GM12891 (cell line): ENCODE measurements at regions not wholly inside any gene's neighbourhood (a gene's known extent, or its start where the extent isn't known, plus 50 kb on each side); places are given as distances from the start of the nearest gene placed in this dataset.

Experiments
- DNase-seq: peaks from one replicate; pipeline ENCODE4 v3.0.0; 2011; ENCODE audit warnings: low spot score; ENCODE audit not compliant: insufficient read length
- FAIRE-seq: peaks from 2 replicates; lab custom pipeline; 2011; peaks lifted over from hg19 to GRCh38; lab: Jason Lieb, UNC
- PAX5 ChIP-seq: IDR thresholded peaks from 2 replicates; pipeline ENCODE4 v1.6.1; 2011; ENCODE audit warnings: low read length, moderate library complexity, mild to moderate bottlenecking; ENCODE audit not compliant: insufficient read depth, severe bottlenecking
- POLR2A ChIP-seq: IDR thresholded peaks from 2 replicates; pipeline ENCODE4 v1.6.1; 2011; ENCODE audit warnings: low read depth, low read length, control low read depth
- POLR2AphosphoS5 ChIP-seq: IDR thresholded peaks from 2 replicates; pipeline ENCODE4 v1.6.1; 2011; ENCODE audit warnings: low read depth, low read length, control low read depth
- POU2F2 ChIP-seq: IDR thresholded peaks from 2 replicates; pipeline ENCODE4 v1.6.1; 2011; ENCODE audit warnings: low read depth, mild to moderate bottlenecking, control low read depth, low read length, moderate library complexity
- SPI1 ChIP-seq: IDR thresholded peaks from 2 replicates; pipeline ENCODE4 v1.6.1; 2011; ENCODE audit warnings: low read depth, low read length, control low read depth
- TAF1 ChIP-seq: IDR thresholded peaks from 2 replicates; pipeline ENCODE4 v1.6.1; 2011; ENCODE audit warnings: low read depth, low read length, control low read depth

GRCh38 chr6:3584606-3585005 lies 127.8 kb upstream of the SLC22A23 start:
- FAIRE-seq = no peak
- TF ChIP-seq POLR2AphosphoS5 = no peak
- no peak for TF ChIP-seq SPI1
- TF ChIP-seq TAF1 = no peak
- no peak for TF ChIP-seq PAX5
- no peak for TF ChIP-seq POU2F2
- no peak for TF ChIP-seq POLR2A
- DNase-seq = no peak

- no peak for DNase-seq
- FAIRE-seq = no peak
- TF ChIP-seq POLR2A (no peak), TAF1 (no peak), PAX5 (no peak), POLR2AphosphoS5 (no peak), POU2F2 (no peak), SPI1 (no peak)
Measured at GRCh38 chr6:3581469-3581868, 124.6 kb upstream of the SLC22A23 start.

- FAIRE-seq = no peak
- no peak for DNase-seq
- TF ChIP-seq SPI1 = no peak
- TF ChIP-seq POU2F2 = no peak
- TF ChIP-seq PAX5 = no peak
- TF ChIP-seq TAF1 = no peak
- TF ChIP-seq POLR2AphosphoS5 = no peak
Measured at GRCh38 chr6:3579652-3580175, 122.9 kb upstream of the SLC22A23 start.

GRCh38 chr6:3578981-3579380 lies 122.1 kb upstream of the SLC22A23 start:
- DNase-seq = no peak
- TF ChIP-seq TAF1 (no peak), POLR2AphosphoS5 (no peak), SPI1 (no peak), POLR2A (no peak), POU2F2 (no peak), PAX5 (no peak)
- FAIRE-seq = no peak

GRCh38 chr6:3577517-3577916 lies 120.7 kb upstream of the SLC22A23 start:
- no peak for TF ChIP-seq PAX5
- TF ChIP-seq POU2F2 = no peak
- no peak for TF ChIP-seq SPI1
- TF ChIP-seq TAF1 = no peak
- TF ChIP-seq POLR2A = no peak
- no peak for TF ChIP-seq POLR2AphosphoS5
- DNase-seq (no peak), FAIRE-seq (no peak)

GRCh38 chr6:3575701-3576100 lies 118.9 kb upstream of the SLC22A23 start:
- DNase-seq (no peak), FAIRE-seq (no peak)
- TF ChIP-seq POLR2AphosphoS5 = no peak
- TF ChIP-seq POLR2A = no peak
- TF ChIP-seq POU2F2 = no peak
- TF ChIP-seq SPI1 = no peak

GRCh38 chr6:3575166-3575565 lies 118.3 kb upstream of the SLC22A23 start:
- DNase-seq (no peak), FAIRE-seq (no peak)
- TF ChIP-seq SPI1 = no peak
- no peak for TF ChIP-seq TAF1
- TF ChIP-seq POU2F2 = no peak
- no peak for TF ChIP-seq POLR2AphosphoS5
- TF ChIP-seq POLR2A = no peak
- TF ChIP-seq PAX5 = no peak

GRCh38 chr6:3573670-3574069 lies 116.8 kb upstream of the SLC22A23 start:
- FAIRE-seq (no peak), DNase-seq (no peak)
- no peak for TF ChIP-seq TAF1
- TF ChIP-seq POLR2A = no peak
- TF ChIP-seq SPI1 = no peak
- no peak for TF ChIP-seq POU2F2
- TF ChIP-seq POLR2AphosphoS5 = no peak
- TF ChIP-seq PAX5 = no peak

- FAIRE-seq = no peak
- TF ChIP-seq POLR2AphosphoS5 (no peak), TAF1 (no peak), POU2F2 (no peak), SPI1 (no peak)
- no peak for DNase-seq
Measured at GRCh38 chr6:3571836-3572235, 115.0 kb upstream of the SLC22A23 start.

- no peak for DNase-seq
- FAIRE-seq = no peak
- no peak for TF ChIP-seq POU2F2
- TF ChIP-seq POLR2AphosphoS5 = no peak
- no peak for TF ChIP-seq PAX5
- TF ChIP-seq POLR2A = no peak
- no peak for TF ChIP-seq SPI1
- TF ChIP-seq TAF1 = no peak
Measured at GRCh38 chr6:3571250-3571681, 114.4 kb upstream of the SLC22A23 start.

GRCh38 chr6:3569816-3570215 lies 113.0 kb upstream of the SLC22A23 start:
- TF ChIP-seq TAF1 (no peak), POLR2AphosphoS5 (no peak), POLR2A (no peak), PAX5 (no peak), POU2F2 (no peak), SPI1 (no peak)
- no peak for FAIRE-seq

More at GRCh38 chr6:3569816-3570215, 113.0 kb upstream of the SLC22A23 start:
- DNase-seq = no peak
